ENCODE measurements at regions not wholly inside any gene's neighbourhood (a gene's known extent, or its start where the extent isn't known, plus 50 kb on each side); places are given as distances from the start of the nearest gene placed in this dataset.

DNA sequence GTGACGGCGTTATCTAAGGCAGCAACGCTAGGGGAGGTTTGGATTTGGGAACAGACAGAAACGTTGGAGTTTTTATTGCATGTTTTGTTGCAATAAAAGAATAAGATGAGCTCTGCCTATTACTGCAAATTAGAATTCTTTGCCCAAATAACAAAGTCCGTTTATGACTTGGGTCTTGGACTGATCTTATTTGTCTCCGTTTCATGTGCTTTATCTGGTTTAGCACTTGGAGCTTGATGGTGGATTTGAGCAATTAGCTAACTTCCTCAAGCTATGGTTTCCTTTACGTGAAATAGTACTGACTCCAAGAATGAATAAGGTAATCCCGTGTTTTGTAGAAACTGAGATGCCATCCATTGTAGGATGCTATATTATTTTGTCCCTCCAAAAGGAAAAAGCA is 233.0 kb upstream of the IRX5 start:
- TF ChIP-seq, protein P1, sequence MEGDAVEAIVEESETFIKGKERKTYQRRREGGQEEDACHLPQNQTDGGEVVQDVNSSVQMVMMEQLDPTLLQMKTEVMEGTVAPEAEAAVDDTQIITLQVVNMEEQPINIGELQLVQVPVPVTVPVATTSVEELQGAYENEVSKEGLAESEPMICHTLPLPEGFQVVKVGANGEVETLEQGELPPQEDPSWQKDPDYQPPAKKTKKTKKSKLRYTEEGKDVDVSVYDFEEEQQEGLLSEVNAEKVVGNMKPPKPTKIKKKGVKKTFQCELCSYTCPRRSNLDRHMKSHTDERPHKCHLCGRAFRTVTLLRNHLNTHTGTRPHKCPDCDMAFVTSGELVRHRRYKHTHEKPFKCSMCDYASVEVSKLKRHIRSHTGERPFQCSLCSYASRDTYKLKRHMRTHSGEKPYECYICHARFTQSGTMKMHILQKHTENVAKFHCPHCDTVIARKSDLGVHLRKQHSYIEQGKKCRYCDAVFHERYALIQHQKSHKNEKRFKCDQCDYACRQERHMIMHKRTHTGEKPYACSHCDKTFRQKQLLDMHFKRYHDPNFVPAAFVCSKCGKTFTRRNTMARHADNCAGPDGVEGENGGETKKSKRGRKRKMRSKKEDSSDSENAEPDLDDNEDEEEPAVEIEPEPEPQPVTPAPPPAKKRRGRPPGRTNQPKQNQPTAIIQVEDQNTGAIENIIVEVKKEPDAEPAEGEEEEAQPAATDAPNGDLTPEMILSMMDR (IDR thresholded peaks at IDR 0.05): no peak
- TF ChIP-seq POLR2A (IDR thresholded peaks at IDR 0.05): no peak

Measured in ovary (tissue), 3 donors.